ENCODE measurements at regions not wholly inside any gene's neighbourhood (a gene's known extent, or its start where the extent isn't known, plus 50 kb on each side); places are given as distances from the start of the nearest gene placed in this dataset.
"Not testable (repeated sequence)": the region's sequence is repeated elsewhere in the genome, so short reads cannot be mapped to it uniquely, and the experiment has no call there.

GRCh38 chr4:177242651-177243286 lies 66.9 kb upstream of the NEIL3 start:
- peak; percentile 7 for DNase-seq (ENCODE audit: low read depth)
- TF ChIP-seq CTCF (conservative IDR thresholded peaks at IDR 0.05; ENCODE audit: control insufficient read depth, insufficient read depth, low read depth, low read length), result no peak
- no peak overlapping the region for H3K4me3 ChIP-seq (ENCODE audit: control insufficient read depth, low read depth, low read length)

GRCh38 chr4:177246641-177247584 lies 62.8 kb upstream of the NEIL3 start:
- peak; percentile 45 for DNase-seq (ENCODE audit: low read depth)
- TF ChIP-seq CTCF (conservative IDR thresholded peaks at IDR 0.05; ENCODE audit: control insufficient read depth, insufficient read depth, low read depth, low read length), result no peak
- H3K4me3 ChIP-seq (ENCODE audit: control insufficient read depth, low read depth, low read length), result no peak overlapping the region

- DNase-seq (ENCODE audit: low read depth), result peak; percentile 23
- peak; percentile 46 for TF ChIP-seq CTCF (conservative IDR thresholded peaks at IDR 0.05; ENCODE audit: control insufficient read depth, insufficient read depth, low read depth, low read length)
- no peak overlapping the region for H3K4me3 ChIP-seq (ENCODE audit: control insufficient read depth, low read depth, low read length)
These were observed 59.5 kb upstream of the NEIL3 start for GRCh38 chr4:177250056-177250696.

GRCh38 chr4:177251237-177251636 lies 58.4 kb upstream of the NEIL3 start:
- no peak overlapping the region for H3K4me3 ChIP-seq (ENCODE audit: control insufficient read depth, low read depth, low read length)
- DNase-seq (ENCODE audit: low read depth), result no peak
- no peak for TF ChIP-seq CTCF (conservative IDR thresholded peaks at IDR 0.05; ENCODE audit: control insufficient read depth, insufficient read depth, low read depth, low read length)

- DNase-seq (ENCODE audit: low read depth), result no peak
- no peak for TF ChIP-seq CTCF (conservative IDR thresholded peaks at IDR 0.05; ENCODE audit: control insufficient read depth, insufficient read depth, low read depth, low read length)
- no peak overlapping the region for H3K4me3 ChIP-seq (ENCODE audit: control insufficient read depth, low read depth, low read length)
These were observed 54.3 kb upstream of the NEIL3 start for GRCh38 chr4:177255359-177255758.

- TF ChIP-seq CTCF (conservative IDR thresholded peaks at IDR 0.05; ENCODE audit: control insufficient read depth, insufficient read depth, low read depth, low read length), result no peak
These were observed 52.7 kb upstream of the NEIL3 start for GRCh38 chr4:177256950-177257349.

GRCh38 chr4:177259466-177259865 lies 50.2 kb upstream of the NEIL3 start:
- not testable (repeated sequence) for DNase-seq (ENCODE audit: low read depth); H3K4me3 ChIP-seq (ENCODE audit: control insufficient read depth, low read depth, low read length)

More at GRCh38 chr4:177256950-177257349, 52.7 kb upstream of the NEIL3 start:
- DNase-seq (ENCODE audit: low read depth), result no peak
- H3K4me3 ChIP-seq (ENCODE audit: control insufficient read depth, low read depth, low read length), result no peak overlapping the region

Data from fibroblast of mammary gland (primary cell).